Keratinocyte (primary cell): ENCODE measurements at regions not wholly inside any gene's neighbourhood (a gene's known extent, or its start where the extent isn't known, plus 50 kb on each side); places are given as distances from the start of the nearest gene placed in this dataset.
"Not testable (repeated sequence)": the region's sequence is repeated elsewhere in the genome, so short reads cannot be mapped to it uniquely, and the experiment has no call there.

Experiments used
- DNase-seq: peaks from one replicate; pipeline ENCODE4 v3.0.0-alpha.2; 2011; ENCODE audit warnings: low read depth, missing footprints, low spot score
- FAIRE-seq: peaks from 2 replicates; lab custom pipeline; 2011; peaks lifted over from hg19 to GRCh38; lab: Jason Lieb, UNC
- H2AFZ ChIP-seq: 2 replicates; pipeline ENCODE4 v1.6.0; 2012; ENCODE audit warnings: low read length, control low read depth, inconsistent platforms; ENCODE audit not compliant: control insufficient read depth
- H3K27ac ChIP-seq: 2 replicates; pipeline ENCODE4 v1.5.1; 2011; ENCODE audit warnings: low read length; ENCODE audit not compliant: control insufficient read depth, insufficient read depth
- H3K27me3 ChIP-seq: 3 replicates; pipeline ENCODE4 v1.6.0; 2011; ENCODE audit warnings: low read length; ENCODE audit not compliant: control insufficient read depth, insufficient read depth; ENCODE audit errors: extremely low read depth
- H3K36me3 ChIP-seq, 2 experiments: 2 replicates in 1 of 2; 3 replicates in 1 of 2; pipeline ENCODE4 v1.5.1; 2011; ENCODE audit warnings: low read length in 2 of 2, mild to moderate bottlenecking in 1 of 2; ENCODE audit not compliant: control insufficient read depth in 2 of 2, insufficient read depth in 2 of 2; ENCODE audit errors: extremely low read depth in 1 of 2
- H3K4me1 ChIP-seq: 3 replicates; pipeline ENCODE4 v1.5.1; 2011; ENCODE audit warnings: low read length; ENCODE audit not compliant: control insufficient read depth, insufficient read depth; ENCODE audit errors: extremely low read depth
- H3K4me2 ChIP-seq: 3 replicates; pipeline ENCODE4 v1.6.0; 2011; ENCODE audit warnings: low read depth, low read length; ENCODE audit not compliant: control insufficient read depth, insufficient read depth; ENCODE audit errors: extremely low read depth
- H3K4me3 ChIP-seq, 3 experiments: fragments of 200-600 bp in 1 of 3; sonication (generic) in 1 of 3; 2 replicates in 2 of 3; 3 replicates in 1 of 3; pipeline ENCODE4 v1.5.1; 2011 to 2016; ENCODE audit warnings: low read length in 3 of 3, mild to moderate bottlenecking in 3 of 3, control low read depth in 2 of 3, inconsistent platforms in 1 of 3, low read depth in 1 of 3, mixed read lengths in 1 of 3, mixed run types in 1 of 3, moderate library complexity in 1 of 3; ENCODE audit not compliant: control insufficient read depth in 2 of 3, insufficient read depth in 2 of 3; ENCODE audit errors: extremely low read depth in 1 of 3
- H3K79me2 ChIP-seq: 2 replicates; pipeline ENCODE4 v1.6.0; 2012; ENCODE audit warnings: low read length; ENCODE audit not compliant: control insufficient read depth, insufficient read depth
- H3K9ac ChIP-seq: 3 replicates; pipeline ENCODE4 v1.6.0; 2011; ENCODE audit warnings: low read length; ENCODE audit not compliant: control insufficient read depth, insufficient read depth; ENCODE audit errors: extremely low read depth
- H3K9me1 ChIP-seq: 3 replicates; pipeline ENCODE4 v1.6.0; 2011; ENCODE audit warnings: low read length; ENCODE audit not compliant: control insufficient read depth, insufficient read depth; ENCODE audit errors: extremely low read depth
- H3K9me3 ChIP-seq: 2 replicates; pipeline ENCODE4 v1.5.1; 2012; ENCODE audit warnings: low read depth, low read length; ENCODE audit not compliant: control insufficient read depth
- H4K20me1 ChIP-seq: 3 replicates; pipeline ENCODE4 v1.6.0; 2011; ENCODE audit warnings: low read length; ENCODE audit not compliant: control insufficient read depth, insufficient read depth; ENCODE audit errors: extremely low read depth
- CTCF ChIP-seq, 3 experiments: IDR thresholded peaks in 1 of 3; conservative IDR thresholded peaks in 1 of 3; optimal IDR thresholded peaks in 1 of 3; 2 replicates in 2 of 3; 3 replicates in 1 of 3; pipeline versions ENCODE3 to v1.5.1; 2011; ENCODE audit warnings: low read length in 3 of 3, mild to moderate bottlenecking in 3 of 3, moderate library complexity in 2 of 3, control low read depth in 1 of 3, inconsistent platforms in 1 of 3; ENCODE audit not compliant: insufficient read depth in 2 of 3; ENCODE audit errors: extremely low read depth in 1 of 3
- EZH2 ChIP-seq: IDR thresholded peaks from one replicate; pipeline ENCODE4 v1.6.1; 2012; ENCODE audit warnings: inconsistent platforms, mild to moderate bottlenecking, low read length, moderate library complexity
- dilution Hi-C: fragments of 300-500 bp; cut with MboI; formaldehyde crosslinking; loops from one replicate; pipeline ENCODE4 v1.7.0; 2020; ENCODE audit warnings: low sequenced_read_pairs; ENCODE audit not compliant: extremely low pct_ligation_motif_present

GRCh38 chr4:9707936-9708335 lies 73.5 kb upstream of the DRD5 start:
- H3K9me3 ChIP-seq, H3K9me1 ChIP-seq, H3K27me3 ChIP-seq, H3K9ac ChIP-seq, H3K4me1 ChIP-seq, FAIRE-seq, H2AFZ ChIP-seq, H3K27ac ChIP-seq, H3K79me2 ChIP-seq, DNase-seq, H3K36me3 ChIP-seq, H3K4me3 ChIP-seq, H3K4me2 ChIP-seq, dilution Hi-C loops, H4K20me1 ChIP-seq: not testable (repeated sequence)

GRCh38 chr4:9709724-9710123 lies 71.7 kb upstream of the DRD5 start:
- no peaks in the 10 kb centered on the region for H3K9me3 ChIP-seq
- no peaks in the 10 kb centered on the region for H3K9me1 ChIP-seq
- dilution Hi-C loops = no loop called here
- no peaks in the 10 kb centered on the region for H3K27me3 ChIP-seq
- no peaks in the 10 kb centered on the region for H3K79me2 ChIP-seq
- H2AFZ ChIP-seq = no peak overlapping the region
- no peaks in the 10 kb centered on the region for H3K4me1 ChIP-seq
- TF ChIP-seq EZH2 (no peak), CTCF (optimal IDR thresholded peaks at IDR 0.05 in 1 of 3, IDR thresholded peaks at IDR 0.05 in 1 of 3, conservative IDR thresholded peaks at IDR 0.05 in 1 of 3; ENCODE audit: extremely low read depth in 1 of 3, insufficient read depth in 2 of 3, low read length in 3 of 3) (no peak)
- H3K4me3 ChIP-seq = no peak overlapping the region
- no peak for FAIRE-seq
- H3K27ac ChIP-seq = no peak overlapping the region
- no peaks in the 10 kb centered on the region for H4K20me1 ChIP-seq
- DNase-seq = no peak
- no peak overlapping the region for H3K4me2 ChIP-seq
- no peaks in the 10 kb centered on the region for H3K36me3 ChIP-seq
- no peak overlapping the region for H3K9ac ChIP-seq

- H3K9ac ChIP-seq, H3K36me3 ChIP-seq, H3K9me3 ChIP-seq, H3K4me1 ChIP-seq, H2AFZ ChIP-seq, H3K9me1 ChIP-seq, H3K4me3 ChIP-seq, H4K20me1 ChIP-seq, H3K79me2 ChIP-seq, FAIRE-seq, H3K27ac ChIP-seq, H3K4me2 ChIP-seq, DNase-seq, dilution Hi-C loops, H3K27me3 ChIP-seq: not testable (repeated sequence)
Observed at GRCh38 chr4:9715271-9715670, 66.2 kb upstream of the DRD5 start.
